ENCODE measurements at regions not wholly inside any gene's neighbourhood (a gene's known extent, or its start where the extent isn't known, plus 50 kb on each side); places are given as distances from the start of the nearest gene placed in this dataset.

GRCh38 chr1:8115769-8116167, 89.7 kb upstream of the ERRFI1 start:
- no peak for DNase-seq
- H3K27me3 ChIP-seq, result no peaks in the 10 kb centered on the region
- peak overlapping the region; percentile 69 for H3K27ac ChIP-seq
- TF ChIP-seq, protein P1, sequence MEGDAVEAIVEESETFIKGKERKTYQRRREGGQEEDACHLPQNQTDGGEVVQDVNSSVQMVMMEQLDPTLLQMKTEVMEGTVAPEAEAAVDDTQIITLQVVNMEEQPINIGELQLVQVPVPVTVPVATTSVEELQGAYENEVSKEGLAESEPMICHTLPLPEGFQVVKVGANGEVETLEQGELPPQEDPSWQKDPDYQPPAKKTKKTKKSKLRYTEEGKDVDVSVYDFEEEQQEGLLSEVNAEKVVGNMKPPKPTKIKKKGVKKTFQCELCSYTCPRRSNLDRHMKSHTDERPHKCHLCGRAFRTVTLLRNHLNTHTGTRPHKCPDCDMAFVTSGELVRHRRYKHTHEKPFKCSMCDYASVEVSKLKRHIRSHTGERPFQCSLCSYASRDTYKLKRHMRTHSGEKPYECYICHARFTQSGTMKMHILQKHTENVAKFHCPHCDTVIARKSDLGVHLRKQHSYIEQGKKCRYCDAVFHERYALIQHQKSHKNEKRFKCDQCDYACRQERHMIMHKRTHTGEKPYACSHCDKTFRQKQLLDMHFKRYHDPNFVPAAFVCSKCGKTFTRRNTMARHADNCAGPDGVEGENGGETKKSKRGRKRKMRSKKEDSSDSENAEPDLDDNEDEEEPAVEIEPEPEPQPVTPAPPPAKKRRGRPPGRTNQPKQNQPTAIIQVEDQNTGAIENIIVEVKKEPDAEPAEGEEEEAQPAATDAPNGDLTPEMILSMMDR (IDR thresholded peaks at IDR 0.05), result no peak
- H3K4me3 ChIP-seq, result no peak overlapping the region
- peaks cover 36% of the 10 kb centered on the region for H3K4me1 ChIP-seq
- intact Hi-C loops (cut with DNase I), result no loop called here
- H3K36me3 ChIP-seq, result no peaks in the 10 kb centered on the region
- no peak for ATAC-seq
- no peaks in the 10 kb centered on the region for H3K9me3 ChIP-seq

GRCh38 chr1:8115031-8115768, 89.1 kb upstream of the ERRFI1 start:
- ATAC-seq (no peak), DNase-seq (no peak)
- TF ChIP-seq, protein P1 (IDR thresholded peaks at IDR 0.05), result no peak
- no peaks in the 10 kb centered on the region for H3K27me3 ChIP-seq
- H3K36me3 ChIP-seq, result no peaks in the 10 kb centered on the region
- H3K27ac ChIP-seq, result no peak overlapping the region
- no peaks in the 10 kb centered on the region for H3K9me3 ChIP-seq
- intact Hi-C loops (cut with DNase I), result no loop called here
- H3K4me1 ChIP-seq, result peaks cover 30% of the 10 kb centered on the region
- H3K4me3 ChIP-seq, result no peak overlapping the region

DNA sequence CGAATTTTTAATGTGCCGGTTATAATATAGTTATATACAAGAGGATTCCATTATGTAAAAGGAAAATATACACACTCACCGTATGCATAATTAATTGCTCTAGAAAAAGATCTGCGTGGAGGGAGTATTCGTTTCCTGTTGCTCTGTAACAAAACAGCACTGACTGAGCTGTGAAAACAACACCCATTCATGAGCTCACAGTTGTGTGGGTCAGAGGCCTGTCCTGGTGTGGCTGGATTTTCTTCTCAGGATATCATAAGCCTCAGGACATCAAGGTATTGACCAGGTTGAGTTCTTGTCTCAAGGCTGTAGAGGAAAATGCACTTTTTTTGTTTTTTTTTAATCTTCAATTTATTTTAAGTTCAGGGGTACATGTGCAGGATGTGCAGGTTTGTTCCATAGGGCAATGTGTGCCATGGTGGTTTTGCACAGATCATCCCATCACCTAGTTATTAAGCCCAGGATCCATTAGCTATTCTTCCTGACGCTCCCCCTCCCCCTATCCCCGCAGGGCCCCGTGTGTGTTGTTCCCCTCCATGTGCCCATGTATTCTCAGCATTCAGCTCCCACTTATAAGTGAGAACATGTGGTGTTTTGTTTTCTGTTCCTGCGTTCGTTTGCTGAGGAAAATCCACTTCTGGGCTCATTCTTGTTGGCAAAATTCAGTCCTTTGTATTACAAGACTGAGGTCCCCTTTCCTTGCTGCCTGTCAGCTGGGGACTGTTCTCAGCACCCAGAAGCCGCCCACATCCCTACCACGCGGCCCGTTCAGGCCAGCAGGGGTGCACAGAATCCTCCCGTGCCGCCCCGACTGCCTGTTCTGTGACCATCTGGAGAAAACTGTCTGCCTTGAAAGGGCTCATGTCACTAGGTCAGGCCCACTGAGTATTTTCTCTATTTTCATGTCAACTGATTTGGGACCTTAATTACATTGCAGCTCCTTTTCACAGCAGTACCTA, 87.4 kb upstream of the ERRFI1 start:
- H3K9me3 ChIP-seq, result no peaks in the 10 kb centered on the region
- no peak overlapping the region for H3K4me3 ChIP-seq
- DNase-seq (no peak), ATAC-seq (no peak)
- H3K27ac ChIP-seq, result peak overlapping the region; percentile 20
- no peaks in the 10 kb centered on the region for H3K36me3 ChIP-seq
- peaks cover 26% of the 10 kb centered on the region for H3K4me1 ChIP-seq
- no peaks in the 10 kb centered on the region for H3K27me3 ChIP-seq
- TF ChIP-seq, protein P1 (IDR thresholded peaks at IDR 0.05), result no peak
- intact Hi-C loops (cut with DNase I), result no loop called here

DNA sequence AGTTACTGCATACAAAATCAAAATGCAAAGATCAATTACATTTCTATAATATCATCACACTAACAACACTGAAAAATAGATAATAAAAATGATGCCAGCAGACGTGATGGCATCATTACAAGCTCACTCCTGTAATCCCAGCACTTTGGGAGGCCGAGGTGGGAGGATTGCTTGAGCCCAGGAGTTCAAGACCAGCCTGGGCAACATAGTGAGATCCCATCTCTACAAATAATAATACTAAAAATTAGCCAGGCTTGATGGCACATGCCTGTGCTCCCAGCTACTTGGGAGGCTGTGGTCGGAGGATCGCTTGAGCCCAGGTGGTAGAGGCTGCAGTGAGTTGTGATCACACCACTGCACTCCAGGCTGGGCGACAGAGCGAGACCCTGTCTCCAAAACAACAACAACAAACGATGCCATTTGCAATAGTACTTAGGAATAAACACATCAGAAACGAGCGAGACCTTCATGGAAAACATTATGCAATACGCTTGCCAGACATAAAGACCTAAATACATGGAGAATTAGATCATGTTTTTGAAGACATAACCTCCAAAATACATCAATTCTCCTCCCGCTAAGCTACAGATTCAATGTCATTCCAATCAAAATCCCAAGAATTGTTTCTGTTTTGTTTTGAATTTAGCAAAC, 86.6 kb upstream of the ERRFI1 start:
- no peaks in the 10 kb centered on the region for H3K36me3 ChIP-seq
- H3K9me3 ChIP-seq, result no peaks in the 10 kb centered on the region
- DNase-seq, result no peak
- ATAC-seq, result no peak
- intact Hi-C loops (cut with DNase I), result no loop called here
- H3K4me1 ChIP-seq, result peaks cover 22% of the 10 kb centered on the region
- H3K27me3 ChIP-seq, result no peaks in the 10 kb centered on the region
- TF ChIP-seq, protein P1 (IDR thresholded peaks at IDR 0.05), result no peak
- H3K27ac ChIP-seq, result peak overlapping the region; percentile 20
- H3K4me3 ChIP-seq, result no peak overlapping the region

DNA sequence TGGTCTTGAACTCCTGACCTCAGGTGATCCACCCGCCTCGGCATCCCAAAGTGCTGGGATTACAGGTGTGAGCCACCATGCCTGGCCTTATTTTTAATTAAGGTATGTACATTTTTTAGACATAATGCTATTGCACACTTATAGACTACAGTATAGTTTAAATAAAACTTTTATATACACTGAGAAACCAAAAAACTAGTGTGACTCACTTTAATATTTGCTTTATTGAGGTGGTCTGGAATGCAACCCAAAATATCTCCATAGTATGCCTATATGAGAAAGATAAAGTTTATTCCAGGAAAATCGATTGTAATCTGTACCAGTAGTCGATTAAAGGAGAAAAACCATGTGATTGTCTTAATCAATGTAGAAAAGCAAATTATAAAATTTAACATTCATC, 85.5 kb upstream of the ERRFI1 start:
- no peaks in the 10 kb centered on the region for H3K9me3 ChIP-seq
- intact Hi-C loops (cut with DNase I), result no loop called here
- peaks cover 11% of the 10 kb centered on the region for H3K4me1 ChIP-seq
- DNase-seq, result no peak
- no peak overlapping the region for H3K4me3 ChIP-seq
- no peaks in the 10 kb centered on the region for H3K27me3 ChIP-seq
- no peaks in the 10 kb centered on the region for H3K36me3 ChIP-seq
- ATAC-seq, result no peak
- TF ChIP-seq, protein P1 (IDR thresholded peaks at IDR 0.05), result no peak
- H3K27ac ChIP-seq, result no peak overlapping the region
